B cell (primary cell): ENCODE measurements at regions not wholly inside any gene's neighbourhood (a gene's known extent, or its start where the extent isn't known, plus 50 kb on each side); places are given as distances from the start of the nearest gene placed in this dataset.

Experiments used
- ATAC-seq: fragments of 200-7000 bp; cut with Tn5 transposase; one replicate; pipeline ENCODE4 v1.10.0; 2021; ENCODE audit warnings: low read depth, mild to moderate bottlenecking, moderate number of reproducible peaks, moderate library complexity
- CTCF ChIA-PET: fragments of 350-600 bp; sonication (Branson Sonifier 250); formaldehyde crosslinking; loops from one replicate; lab custom pipeline; 2021; ENCODE audit warnings: antibody characterized with exemption, inconsistent platforms; lab: Charles Lee
- POLR2A ChIA-PET: fragments of 350-600 bp; sonication (Branson Sonifier 250); formaldehyde crosslinking; loops from one replicate; lab custom pipeline; 2021; ENCODE audit warnings: antibody characterized with exemption; lab: Charles Lee
- DNase-seq: peaks from one replicate; pipeline ENCODE4 v3.0.0; 2013
- H2AFZ ChIP-seq: 2 replicates; pipeline ENCODE4 v1.6.1; 2012; ENCODE audit warnings: mild to moderate bottlenecking, low read depth, low read length; ENCODE audit not compliant: insufficient read depth, poor library complexity, severe bottlenecking
- H3K27ac ChIP-seq, 2 donors: 1 replicate in 1 of 2; 2 replicates in 1 of 2; pipeline ENCODE4 v1.5.1; 2012 to 2013; ENCODE audit warnings: low read length in 2 of 2, mild to moderate bottlenecking in 2 of 2, moderate library complexity in 1 of 2
- H3K27me3 ChIP-seq, 4 experiments: fragments of 200-600 bp in 1 of 4; sonication (generic) in 1 of 4; replicated peaks in 1 of 4; 1 replicate in 2 of 4; 2 replicates in 2 of 4; pipeline versions ENCODE4 v1.6.1 to v1.7.0; 2013 to 2016; ENCODE audit warnings: low read length in 3 of 4, mild to moderate bottlenecking in 2 of 4, mixed read lengths in 1 of 4, moderate library complexity in 1 of 4; ENCODE audit not compliant: insufficient read depth in 4 of 4, control insufficient read depth in 3 of 4; ENCODE audit errors: control extremely low read depth in 1 of 4
- H3K36me3 ChIP-seq, 2 experiments: replicated peaks in 1 of 2; 1 replicate in 1 of 2; 2 replicates in 1 of 2; pipeline versions ENCODE4 v1.6.1 to v1.7.1; 2013; ENCODE audit warnings: low read length in 1 of 2; ENCODE audit not compliant: insufficient read depth in 2 of 2, control insufficient read depth in 1 of 2; ENCODE audit errors: control extremely low read depth in 1 of 2, extremely low read depth in 1 of 2
- H3K4me1 ChIP-seq, 2 donors: fragments of 200-600 bp in 1 of 2; sonication (generic) in 1 of 2; 1 replicate in 1 of 2; 2 replicates in 1 of 2; pipeline versions ENCODE4 v1.5.1 to v1.6.1; 2013 to 2017; ENCODE audit warnings: low read length in 2 of 2; ENCODE audit not compliant: control insufficient read depth in 2 of 2, insufficient read depth in 2 of 2
- H3K4me2 ChIP-seq: replicated peaks from 2 replicates; pipeline ENCODE3; 2012; ENCODE audit warnings: mild to moderate bottlenecking, low read depth, low read length; ENCODE audit not compliant: poor library complexity, severe bottlenecking
- H3K4me3 ChIP-seq, 5 experiments: fragments of 200-600 bp in 1 of 5; sonication (generic) in 1 of 5; 1 replicate in 3 of 5; 2 replicates in 2 of 5; pipeline versions ENCODE4 v1.5.1 to v1.7.0; 2011 to 2016; ENCODE audit warnings: low read length in 4 of 5, mild to moderate bottlenecking in 4 of 5, low read depth in 2 of 5, control low read depth in 1 of 5, moderate library complexity in 1 of 5; ENCODE audit not compliant: insufficient read depth in 1 of 5; ENCODE audit errors: control extremely low read depth in 1 of 5, extremely low read depth in 1 of 5
- H3K79me2 ChIP-seq: fragments of 200-600 bp; sonication (generic); one replicate; pipeline ENCODE4 v1.6.0; 2016; ENCODE audit warnings: low read length; ENCODE audit not compliant: control insufficient read depth, insufficient read depth
- H3K9ac ChIP-seq: fragments of 200-600 bp; sonication (generic); 2 replicates; pipeline ENCODE4 v1.6.1; 2017; ENCODE audit warnings: mild to moderate bottlenecking, low read length, moderate library complexity
- H3K9me3 ChIP-seq, 3 donors: one replicate each; pipeline versions ENCODE4 v1.6.1 to v1.7.1; 2013; ENCODE audit warnings: low read length in 2 of 3; ENCODE audit not compliant: control insufficient read depth in 2 of 3, insufficient read depth in 1 of 3; ENCODE audit errors: control extremely low read depth in 1 of 3
- H4K20me1 ChIP-seq: 2 replicates; pipeline ENCODE4 v1.6.0; 2012; ENCODE audit warnings: mild to moderate bottlenecking, low read length; ENCODE audit not compliant: insufficient read depth, control insufficient read depth, poor library complexity, severe bottlenecking
- H3K27ac Mint-ChIP-seq: one replicate; pipeline ENCODE4 v1.8.0; 2021; ENCODE audit warnings: mixed read lengths
- H3K27me3 Mint-ChIP-seq: one replicate; pipeline ENCODE4 v1.8.0; 2021; ENCODE audit warnings: mixed read lengths
- H3K4me1 Mint-ChIP-seq: one replicate; pipeline ENCODE4 v1.8.0; 2021; ENCODE audit warnings: mixed read lengths
- H3K4me3 Mint-ChIP-seq: one replicate; pipeline ENCODE4 v1.8.0; 2021; ENCODE audit warnings: mixed read lengths
- H3K9me3 Mint-ChIP-seq: one replicate; pipeline ENCODE4 v1.8.0; 2022; ENCODE audit warnings: mixed read lengths; ENCODE audit not compliant: insufficient read depth
- CTCF ChIP-seq: fragments of 200-600 bp; IDR thresholded peaks from one replicate; pipeline ENCODE4 v1.8.0; 2022; ENCODE audit warnings: antibody characterized with exemption, mild to moderate bottlenecking
- EZH2 ChIP-seq: IDR thresholded peaks from 2 replicates; pipeline ENCODE4 v1.6.1; 2012; ENCODE audit warnings: borderline replicate concordance, low read depth, mild to moderate bottlenecking, moderate library complexity, low read length; ENCODE audit not compliant: insufficient read depth, poor library complexity, severe bottlenecking
- WGBS: methylation state at CpG from one replicate; pipeline ENCODE4 v1.1.5; 2013; ENCODE audit warnings: missing lambda C conversion rate; ENCODE audit not compliant: insufficient coverage; 5-methylcytosine and 5-hydroxymethylcytosine counted together
- intact Hi-C: fragments of 100-400 bp; cut with micrococcal nuclease; formaldehyde crosslinking; loops from one replicate; pipeline ENCODE4 v1.10.0; 2022

- Mint-ChIP-seq H3K9me3 (peaks cover 3% of the 10 kb centered on the region), H3K27ac (no peak overlapping the region), H3K27me3 (no peaks in the 10 kb centered on the region), H3K4me3 (no peak overlapping the region), H3K4me1 (no peaks in the 10 kb centered on the region)
- Histone ChIP-seq H3K27ac (no peak overlapping the region), H3K9me3 (no peaks in the 10 kb centered on the region), H3K79me2 (no peaks in the 10 kb centered on the region), H3K27me3 (no peaks in the 10 kb centered on the region), H3K36me3 (no peaks in the 10 kb centered on the region), H3K4me1 (no peaks in the 10 kb centered on the region), H3K4me2 (no peak overlapping the region), H3K9ac (no peak overlapping the region), H3K4me3 (no peak overlapping the region), H2AFZ (no peak overlapping the region), H4K20me1 (no peaks in the 10 kb centered on the region)
- no CpG with 5 or more reads among the region's 1 CpG for whole genome bisulfite sequencing
- intact Hi-C loops, result no loop called here
- POLR2A ChIA-PET, result no interaction called here
- TF ChIP-seq CTCF, result no peak
- TF ChIP-seq EZH2, result no peak
- ATAC-seq (no peak), DNase-seq (no peak)
- CTCF ChIA-PET, result no interaction called here
Measured at GRCh38 chr3:26291840-26292239, 330.7 kb upstream of the LRRC3B start.

DNA sequence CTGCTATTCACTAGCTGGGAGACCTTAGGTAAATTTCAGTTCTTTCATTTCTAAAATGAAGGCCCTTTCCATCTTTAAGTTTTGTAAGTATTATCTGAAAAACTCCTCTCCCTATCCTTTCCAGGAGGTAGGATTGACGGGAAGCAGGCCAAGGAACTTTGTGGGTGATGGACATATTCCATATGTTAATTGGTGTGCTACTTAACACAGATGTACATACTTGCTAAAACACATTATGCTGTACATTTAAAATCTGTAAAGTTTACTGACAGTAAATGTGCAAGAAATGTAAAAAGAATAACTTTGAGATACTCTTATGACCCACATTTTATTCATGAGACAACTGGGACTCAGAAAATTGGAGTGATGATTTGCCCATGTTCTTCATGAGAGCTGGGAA, 329.8 kb upstream of the LRRC3B start:
- DNase-seq (no peak), ATAC-seq (no peak)
- Histone ChIP-seq H3K36me3 (no peaks in the 10 kb centered on the region), H3K9ac (no peak overlapping the region), H3K4me3 (no peak overlapping the region), H3K27ac (no peak overlapping the region), H3K9me3 (no peaks in the 10 kb centered on the region), H3K27me3 (no peaks in the 10 kb centered on the region), H3K79me2 (no peaks in the 10 kb centered on the region), H3K4me2 (no peak overlapping the region), H3K4me1 (no peaks in the 10 kb centered on the region), H2AFZ (no peak overlapping the region), H4K20me1 (no peaks in the 10 kb centered on the region)
- ChIA-PET POLR2A (no interaction called here), CTCF (no interaction called here)
- no CpG with 5 or more reads among the region's 1 CpG for WGBS
- TF ChIP-seq EZH2 (no peak), CTCF (no peak)
- H3K27me3 Mint-ChIP-seq, result no peaks in the 10 kb centered on the region
- H3K4me3 Mint-ChIP-seq, result no peak overlapping the region
- H3K4me1 Mint-ChIP-seq, result no peaks in the 10 kb centered on the region
- intact Hi-C loops, result no loop called here
- H3K27ac Mint-ChIP-seq, result no peak overlapping the region
- peaks cover 3% of the 10 kb centered on the region for H3K9me3 Mint-ChIP-seq
